ENCODE measurements at regions not wholly inside any gene's neighbourhood (a gene's known extent, or its start where the extent isn't known, plus 50 kb on each side); places are given as distances from the start of the nearest gene placed in this dataset.

- TF ChIP-seq CTCF (tag by site-specific recombination; IDR thresholded peaks at IDR 0.05) (no peak), SP2 (tag by site-specific recombination; IDR thresholded peaks at IDR 0.05) (no peak), REST (tag by site-specific recombination; IDR thresholded peaks at IDR 0.05) (no peak), YY1 (tag by site-specific recombination; IDR thresholded peaks at IDR 0.05) (no peak), PRDM2 (tag by site-specific recombination; IDR thresholded peaks at IDR 0.05; ENCODE audit: borderline replicate concordance) (no peak), KLF1 (tag by site-specific recombination; IDR thresholded peaks at IDR 0.05) (no peak), MZF1 (tag by site-specific recombination; IDR thresholded peaks at IDR 0.05; ENCODE audit: borderline replicate concordance) (no peak), ZBTB21 (tag by site-specific recombination; IDR thresholded peaks at IDR 0.05) (no peak), ZNF48 (tag by site-specific recombination; IDR thresholded peaks at IDR 0.05) (no peak), BCL11A (tag by site-specific recombination; IDR thresholded peaks at IDR 0.05; ENCODE audit: low read depth) (no peak), ZNF549 (tag by site-specific recombination; IDR thresholded peaks at IDR 0.05) (no peak), ZNF660 (tag by site-specific recombination; IDR thresholded peaks at IDR 0.05) (no peak), ZNF830 (tag by site-specific recombination; IDR thresholded peaks at IDR 0.05; ENCODE audit: low read depth) (no peak), ZNF133 (tag by site-specific recombination; IDR thresholded peaks at IDR 0.05) (no peak)
Measured at GRCh38 chr12:86945685-86946196, 689.5 kb upstream of the MGAT4C start.
